Uterus (tissue), 3 donors: ENCODE measurements at regions not wholly inside any gene's neighbourhood (a gene's known extent, or its start where the extent isn't known, plus 50 kb on each side); places are given as distances from the start of the nearest gene placed in this dataset.

Experiments
- DNase-seq, 2 donors: peaks; one replicate each; pipeline ENCODE4 v3.0.0-alpha.2; 2019 to 2020
- H3K27ac ChIP-seq, 2 donors: fragments of 200-600 bp; sonication (generic); 1 replicate in 1 of 2; 2 replicates in 1 of 2; pipeline ENCODE4 v1.5.1; 2016 to 2018
- H3K27me3 ChIP-seq, 2 donors: fragments of 200-600 bp; sonication (generic); one replicate each; pipeline ENCODE4 v1.5.1; 2018 to 2019; ENCODE audit warnings: control low read depth in 1 of 2
- H3K36me3 ChIP-seq, 2 donors: fragments of 200-600 bp; sonication (generic); one replicate each; pipeline ENCODE4 v1.5.1; 2019; ENCODE audit warnings: control low read depth in 1 of 2
- H3K4me1 ChIP-seq, 2 donors: fragments of 200-600 bp; sonication (generic); one replicate each; pipeline ENCODE4 v1.5.1; 2018 to 2019; ENCODE audit warnings: control low read depth in 1 of 2
- H3K4me3 ChIP-seq, 2 donors: fragments of 200-600 bp; sonication (generic); 1 replicate in 1 of 2; 2 replicates in 1 of 2; pipeline ENCODE4 v1.5.1; 2018 to 2019; ENCODE audit warnings: mild to moderate bottlenecking in 1 of 2
- H3K9me3 ChIP-seq, 2 donors: fragments of 200-600 bp; sonication (generic); one replicate each; pipeline ENCODE4 v1.5.1; 2019; ENCODE audit warnings: control low read depth in 1 of 2
- CTCF ChIP-seq, 4 experiments: fragments of 200-600 bp in 2 of 4; fragments of 450-650 bp in 2 of 4; sonication (generic) in 2 of 4; IDR thresholded peaks; one replicate each; pipeline ENCODE4 v1.5.1; 2016 to 2019; ENCODE audit warnings: antibody characterized with exemption in 4 of 4, mild to moderate bottlenecking in 2 of 4, moderate library complexity in 1 of 4
- POLR2A ChIP-seq, 2 donors: fragments of 450-650 bp; IDR thresholded peaks; one replicate each; pipeline ENCODE4 v1.6.1; 2016; ENCODE audit warnings: antibody characterized with exemption in 2 of 2, mild to moderate bottlenecking in 1 of 2, moderate library complexity in 1 of 2
- intact Hi-C: fragments of 100-400 bp; cut with DNase I; formaldehyde crosslinking; loops from one replicate; pipeline ENCODE4 v1.15.1; 2023; ENCODE audit warnings: low total_unique reads
- donor health status: DM: yes; HTN: yes; CAD: no.

GRCh38 chr7:94769724-94770123 is 113.8 kb upstream of the SGCE start:
- Histone ChIP-seq H3K4me3 (no peak overlapping the region), H3K36me3 (no peaks in the 10 kb centered on the region), H3K4me1 (no peaks in the 10 kb centered on the region), H3K27me3 (no peaks in the 10 kb centered on the region), H3K27ac (no peak overlapping the region), H3K9me3 (no peaks in the 10 kb centered on the region)
- intact Hi-C loops, result no loop called here
- DNase-seq, result no peak
- TF ChIP-seq POLR2A (IDR thresholded peaks at IDR 0.05) (no peak), CTCF (IDR thresholded peaks at IDR 0.05) (no peak)

- no peaks in the 10 kb centered on the region for H3K9me3 ChIP-seq
- H3K4me3 ChIP-seq, result no peak overlapping the region
- intact Hi-C loops, result no loop called here
- DNase-seq, result no peak
- H3K27ac ChIP-seq, result peak overlapping the region in 1 of 2 donors; percentile 3
- H3K27me3 ChIP-seq, result no peaks in the 10 kb centered on the region
- no peaks in the 10 kb centered on the region for H3K4me1 ChIP-seq
- no peaks in the 10 kb centered on the region for H3K36me3 ChIP-seq
- no peak for TF ChIP-seq POLR2A (IDR thresholded peaks at IDR 0.05)
- no peak for TF ChIP-seq CTCF (IDR thresholded peaks at IDR 0.05)
Observed at GRCh38 chr7:94778711-94779459, 123.0 kb upstream of the SGCE start.

GRCh38 chr7:94779861-94780260 is 123.9 kb upstream of the SGCE start:
- intact Hi-C loops, result no loop called here
- Histone ChIP-seq H3K4me1 (no peaks in the 10 kb centered on the region), H3K9me3 (no peaks in the 10 kb centered on the region), H3K36me3 (no peaks in the 10 kb centered on the region), H3K4me3 (no peak overlapping the region), H3K27ac (peak overlapping the region in 1 of 2 donors; percentile 3), H3K27me3 (no peaks in the 10 kb centered on the region)
- DNase-seq, result no peak
- no peak for TF ChIP-seq CTCF (IDR thresholded peaks at IDR 0.05)
- TF ChIP-seq POLR2A (IDR thresholded peaks at IDR 0.05), result no peak

- H3K4me3 ChIP-seq, result no peak overlapping the region
- no peaks in the 10 kb centered on the region for H3K9me3 ChIP-seq
- no peak overlapping the region for H3K27ac ChIP-seq
- no peaks in the 10 kb centered on the region for H3K36me3 ChIP-seq
- no peak for TF ChIP-seq POLR2A (IDR thresholded peaks at IDR 0.05)
- DNase-seq, result no peak
- H3K4me1 ChIP-seq, result no peaks in the 10 kb centered on the region
- intact Hi-C loops, result no loop called here
- no peaks in the 10 kb centered on the region for H3K27me3 ChIP-seq
Observed at GRCh38 chr7:94781236-94781635, 125.3 kb upstream of the SGCE start.

- Histone ChIP-seq H3K4me1 (no peaks in the 10 kb centered on the region), H3K9me3 (no peaks in the 10 kb centered on the region), H3K4me3 (no peak overlapping the region), H3K27ac (no peak overlapping the region), H3K36me3 (no peaks in the 10 kb centered on the region), H3K27me3 (no peaks in the 10 kb centered on the region)
- no peak for DNase-seq
- intact Hi-C loops, result no loop called here
- TF ChIP-seq CTCF (IDR thresholded peaks at IDR 0.05) (no peak), POLR2A (IDR thresholded peaks at IDR 0.05) (no peak)
Observed at GRCh38 chr7:94782777-94783176, 124.6 kb upstream of the PPP1R9A start.
